COLO668 (cell line): ENCODE measurements at regions not wholly inside any gene's neighbourhood (a gene's known extent, or its start where the extent isn't known, plus 50 kb on each side); places are given as distances from the start of the nearest gene placed in this dataset.
A peak's percentile ranks its signal among the peaks of the same experiment; 100 is the strongest.

ENCODE experiments used
- DNase-seq: peaks from one replicate; lab custom pipeline; 2025; ENCODE audit not compliant: unreplicated experiment; lab: John Stamatoyannopoulos, UW

DNA sequence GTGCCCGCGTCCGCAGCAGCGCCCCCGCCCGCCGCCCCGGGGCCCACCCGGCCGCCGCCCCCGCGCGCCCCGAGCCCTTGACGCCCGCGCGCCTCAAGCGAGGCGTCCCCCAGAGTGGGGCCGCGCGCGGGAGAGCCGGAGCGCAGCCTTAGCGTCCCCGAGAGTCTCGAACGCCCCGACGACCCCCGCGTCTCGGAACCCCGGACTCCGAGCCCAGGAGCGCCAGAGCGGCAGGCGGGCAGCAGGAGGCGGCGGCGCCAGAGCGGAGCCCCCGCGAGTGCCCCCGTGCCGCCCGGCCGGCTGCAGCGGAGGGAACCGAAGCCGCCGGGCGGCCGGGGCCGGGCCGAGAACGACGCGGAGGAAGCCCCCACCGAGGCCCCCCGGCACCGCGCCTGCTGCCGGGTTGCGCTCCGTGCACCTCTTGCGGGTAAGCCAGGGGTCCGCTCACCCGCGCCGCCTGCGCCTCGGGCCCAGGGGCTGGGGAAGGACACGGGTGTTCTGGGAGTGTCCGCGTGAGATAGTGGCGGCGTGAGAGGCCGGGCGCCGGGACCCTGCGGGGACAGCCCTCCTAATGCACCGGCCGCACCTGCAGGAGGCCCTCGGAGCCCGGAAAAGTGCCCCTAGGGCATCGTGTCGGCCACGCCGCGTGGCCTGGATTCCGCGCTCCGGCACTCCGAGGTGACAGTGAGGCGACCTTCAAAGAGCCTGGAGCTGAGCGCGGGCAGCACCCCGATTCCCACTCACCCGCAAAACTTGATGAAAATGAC lies 52.0 kb upstream of the ULK4 start:
- peak; percentile 59 for DNase-seq

DNA sequence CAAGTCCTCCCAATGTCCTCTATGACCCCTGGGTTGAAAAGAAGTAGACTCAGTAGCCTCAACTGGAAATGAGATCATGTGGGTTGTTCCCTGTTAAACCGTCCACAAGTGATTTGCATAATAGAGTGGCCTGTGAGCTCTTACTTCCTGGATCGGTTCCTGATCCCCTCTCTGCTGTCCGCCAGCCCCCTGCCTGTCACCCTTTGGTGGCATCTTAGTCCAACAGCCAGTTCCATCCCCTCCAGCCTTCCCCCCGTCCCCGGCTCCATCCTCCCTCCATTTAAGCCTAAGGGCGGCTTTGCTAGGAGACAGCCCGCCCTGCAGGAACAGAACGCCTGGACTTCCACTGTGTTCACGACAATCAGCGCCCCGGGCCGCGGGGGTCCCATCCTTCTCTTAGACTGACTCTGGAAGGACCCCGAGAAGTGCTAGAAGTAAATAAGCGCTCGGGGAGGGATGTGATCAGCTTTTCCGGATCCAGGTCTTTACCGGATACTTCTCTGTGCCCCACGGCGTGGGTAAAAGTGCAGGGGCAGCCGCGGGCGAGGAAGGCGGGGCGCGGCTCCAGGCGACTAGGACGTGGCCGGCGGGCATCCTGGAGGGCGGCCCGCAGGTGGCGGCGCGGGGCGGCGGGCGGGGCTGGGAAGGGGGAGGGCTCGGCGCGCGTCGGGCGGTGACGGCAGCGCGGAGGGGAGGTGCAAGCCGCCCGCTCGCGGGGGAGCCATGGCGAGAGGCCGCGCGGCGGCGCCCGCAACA lies 51.2 kb upstream of the ULK4 start:
- peak; percentile 78 for DNase-seq

DNA sequence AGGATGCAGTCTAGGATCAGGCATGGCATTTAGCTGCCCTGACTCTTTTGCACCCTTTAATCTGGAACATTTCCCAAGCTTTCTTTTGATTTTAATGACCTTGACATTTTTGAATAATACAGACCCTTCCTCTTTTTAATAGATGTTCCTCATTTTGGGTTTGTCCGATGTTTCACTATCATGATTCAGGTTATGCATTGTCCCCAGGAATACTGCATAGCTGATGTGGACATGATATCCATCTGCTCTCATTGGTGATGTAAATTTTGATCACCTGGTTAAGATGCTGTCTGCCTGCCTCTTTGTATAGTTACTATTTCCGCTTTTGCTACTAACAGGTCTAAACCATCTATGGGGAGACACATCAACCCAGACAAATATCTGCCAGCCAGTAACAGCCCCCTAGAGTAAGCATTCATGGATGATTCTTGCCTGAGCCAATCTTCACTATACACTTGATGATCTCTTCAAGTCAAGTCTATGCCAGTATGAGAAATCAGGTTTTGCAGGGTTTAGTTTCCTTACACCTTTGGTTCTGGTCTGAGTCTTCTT lies 50.6 kb upstream of the ULK4 start:
- no peak for DNase-seq
